Stimulated activated CD8-positive, alpha-beta memory T cell treated with anti-CD3 and anti-CD28 coated beads, Interleukin-4, amount 100 ng/mL, for 48 hours (primary cell): ENCODE measurements at regions not wholly inside any gene's neighbourhood (a gene's known extent, or its start where the extent isn't known, plus 50 kb on each side); places are given as distances from the start of the nearest gene placed in this dataset.

ENCODE experiments used
- DNase-seq: peaks from one replicate; pipeline ENCODE4 v3.0.0-alpha.2; 2020

DNA sequence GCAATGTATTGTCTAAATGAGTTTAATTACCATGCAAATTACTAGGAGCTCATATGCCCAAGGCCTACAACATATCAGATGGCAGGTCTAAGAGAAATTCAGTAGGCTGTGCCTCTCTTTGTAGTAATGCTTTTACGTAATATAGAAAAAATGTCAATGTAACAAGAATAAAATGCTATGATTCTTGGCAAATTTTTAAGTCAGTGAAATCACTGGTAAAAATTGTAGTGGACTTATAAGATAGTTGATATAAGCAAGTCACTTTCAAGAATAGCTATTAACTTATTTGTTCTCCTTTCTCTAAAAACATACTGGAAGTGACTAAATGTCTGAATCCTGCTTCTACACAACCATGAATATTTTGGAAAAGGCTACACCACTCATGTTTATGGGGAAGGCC lies 707.8 kb downstream of the TUSC7 start:
- DNase-seq, result no peak

DNA sequence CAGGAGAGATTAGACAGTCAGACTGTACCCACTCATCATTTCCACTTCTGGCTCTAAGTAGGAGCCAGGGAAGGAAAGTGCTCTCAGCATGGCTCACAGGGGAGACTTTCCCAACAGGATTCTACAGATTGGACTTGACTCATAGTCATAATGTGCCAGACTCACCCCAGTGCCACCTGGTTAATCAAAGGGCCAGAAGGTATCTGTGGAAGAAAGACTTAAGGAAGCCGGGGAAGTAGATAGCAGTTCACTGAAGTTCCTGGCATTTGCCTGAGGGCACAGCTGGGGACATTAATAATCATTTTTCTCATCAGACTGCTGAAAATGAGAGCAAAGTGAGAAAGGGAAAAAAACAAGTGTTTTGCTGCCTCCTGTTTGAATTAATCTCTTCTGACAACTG lies 717.5 kb downstream of the TUSC7 start:
- DNase-seq, result no peak

DNA sequence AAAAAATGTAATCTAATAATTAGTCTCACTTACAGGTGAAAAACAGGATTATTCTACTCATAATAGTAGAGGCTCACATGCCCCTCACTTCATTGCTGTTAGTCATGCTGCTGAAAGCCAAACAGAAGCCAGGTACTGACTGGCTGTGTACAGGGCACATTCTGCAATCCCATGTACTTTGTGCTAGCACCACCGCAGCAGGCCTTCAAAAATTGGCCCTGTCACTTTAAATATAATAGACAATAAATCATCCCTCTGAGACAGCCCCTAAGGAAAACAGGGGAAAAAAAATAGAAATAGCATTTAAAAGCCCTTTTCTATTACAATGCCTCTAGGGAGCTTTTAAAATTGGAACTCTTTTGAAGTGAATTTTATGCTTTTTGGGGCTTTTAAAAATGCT lies 723.8 kb downstream of the TUSC7 start:
- no peak for DNase-seq

DNA sequence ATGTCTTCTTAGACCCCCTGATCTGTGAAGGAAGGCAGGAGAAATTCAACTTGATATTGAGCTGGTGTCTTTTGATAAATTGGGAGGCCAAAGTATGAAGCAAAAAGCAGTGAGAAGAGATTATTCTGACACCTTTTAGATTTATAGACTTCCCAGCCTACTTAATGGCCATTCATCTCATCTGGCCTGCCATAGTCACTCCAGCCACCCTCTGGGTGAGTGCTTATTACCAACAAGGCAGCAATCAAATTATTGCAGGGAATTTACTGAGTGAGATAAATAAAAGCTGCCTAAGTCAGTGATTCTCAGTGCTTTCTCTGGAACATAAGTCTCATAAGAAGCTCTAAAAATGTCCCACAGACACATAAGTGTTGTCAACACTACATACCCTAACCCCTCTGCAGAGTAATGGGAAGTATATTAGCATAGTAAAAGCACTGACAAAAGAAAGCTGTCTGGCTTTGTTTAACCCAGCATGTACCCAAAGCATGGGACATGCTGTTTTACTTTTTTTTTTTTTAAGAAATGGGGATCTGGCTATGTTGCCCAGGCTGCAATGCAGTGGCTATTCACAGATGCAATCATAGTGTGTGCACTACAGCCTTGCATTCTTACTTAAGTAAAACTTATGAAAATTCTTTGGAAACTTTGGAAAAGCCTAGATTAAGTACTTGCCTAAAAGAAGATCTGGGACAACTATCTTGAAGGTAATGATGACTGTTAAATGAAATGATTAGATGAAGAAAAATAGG lies 725.3 kb downstream of the TUSC7 start:
- DNase-seq, result no peak

DNA sequence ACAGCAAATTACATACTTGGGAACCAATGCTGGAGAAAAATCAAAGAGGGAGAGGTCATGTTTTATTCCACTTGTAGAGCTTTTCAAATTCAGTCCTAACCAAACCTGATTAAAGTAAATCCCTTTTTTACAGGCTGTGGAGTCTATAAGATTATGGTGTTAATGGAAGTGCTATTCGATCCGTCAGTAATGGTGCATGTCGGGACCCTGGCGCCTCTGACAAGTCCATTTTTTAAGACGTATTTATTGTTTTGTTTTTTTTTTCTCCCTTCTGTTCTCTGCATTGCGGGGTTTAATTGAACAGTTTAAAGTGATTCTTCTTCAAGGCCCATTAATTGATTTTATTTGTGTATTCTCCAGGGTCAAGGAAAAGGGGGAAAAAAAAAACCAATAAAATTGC lies 725.9 kb downstream of the TUSC7 start:
- DNase-seq, result no peak

DNA sequence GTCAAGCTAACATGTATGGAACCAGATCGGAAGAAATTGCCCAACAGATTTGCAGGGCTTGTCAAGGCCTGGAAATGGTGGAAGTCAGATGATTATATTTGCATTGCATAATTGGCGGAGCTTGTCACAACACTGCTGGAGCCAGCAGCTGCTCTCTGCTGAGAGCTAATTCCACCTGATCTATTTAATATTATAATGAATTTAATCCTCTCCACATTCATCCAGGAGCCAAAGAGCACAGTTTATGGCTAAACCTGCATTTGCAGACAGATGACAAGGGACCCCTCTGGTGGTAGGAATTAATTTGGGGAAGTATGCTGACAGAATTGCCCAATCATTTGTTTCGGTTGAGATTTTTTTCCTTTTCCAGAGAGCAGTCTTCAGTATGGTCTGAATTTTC lies 730.2 kb downstream of the TUSC7 start:
- no peak for DNase-seq

DNA sequence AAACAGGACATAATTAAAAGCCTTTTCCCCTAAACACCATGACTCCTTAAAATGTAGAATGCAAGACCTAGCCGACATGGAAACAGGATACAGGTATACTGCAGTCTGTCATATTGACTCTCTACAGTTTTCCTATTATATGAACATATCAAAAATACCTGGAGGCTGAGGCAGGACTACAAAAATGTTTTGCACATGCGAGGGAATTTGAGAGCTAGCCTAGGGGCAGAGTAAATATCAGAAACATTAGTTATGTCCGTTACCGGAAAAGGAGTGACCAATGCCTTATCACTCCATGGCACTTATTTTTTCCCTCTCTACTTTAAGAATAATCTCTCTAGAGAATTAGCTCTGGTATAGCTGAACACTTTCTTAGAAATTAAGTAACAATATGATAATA lies 732.3 kb downstream of the TUSC7 start:
- DNase-seq, result no peak

DNA sequence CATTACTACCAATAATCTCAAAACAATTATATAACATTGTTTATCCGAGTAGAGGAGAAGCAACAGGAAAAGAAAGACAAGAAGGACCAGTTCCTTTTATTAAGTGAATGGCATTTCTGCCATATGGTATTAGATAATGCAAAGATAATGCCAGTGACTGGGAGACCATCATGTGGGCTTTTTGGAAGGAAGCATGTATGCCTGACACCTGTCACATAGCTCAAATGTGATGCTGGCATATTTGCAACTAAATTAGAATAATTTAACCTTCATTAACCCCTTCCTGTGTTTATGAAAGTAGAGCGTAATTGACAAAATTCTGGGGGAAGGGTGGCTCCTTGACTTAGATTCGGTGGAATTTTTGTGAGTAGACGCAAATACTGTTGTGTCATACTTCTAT lies 733.0 kb downstream of the TUSC7 start:
- no peak for DNase-seq

DNA sequence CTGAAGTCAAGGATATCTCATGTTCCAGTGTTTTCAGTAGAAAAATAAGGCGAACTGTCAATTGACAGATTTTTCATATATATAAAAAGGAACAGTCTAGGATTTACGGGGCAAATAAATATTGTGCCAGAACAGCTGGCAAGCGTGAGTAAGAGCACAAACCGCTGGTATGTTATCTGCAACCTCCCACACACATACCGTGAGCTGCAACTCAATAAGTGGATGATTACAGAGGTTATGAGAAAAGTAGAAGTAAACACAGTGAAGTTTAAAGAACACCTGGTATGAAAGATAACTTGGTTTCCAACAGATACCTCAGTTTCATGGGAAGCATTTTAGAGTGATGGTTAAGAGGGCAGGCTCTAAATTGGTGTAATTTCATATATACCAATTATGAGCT lies 733.4 kb downstream of the TUSC7 start:
- no peak for DNase-seq

DNA sequence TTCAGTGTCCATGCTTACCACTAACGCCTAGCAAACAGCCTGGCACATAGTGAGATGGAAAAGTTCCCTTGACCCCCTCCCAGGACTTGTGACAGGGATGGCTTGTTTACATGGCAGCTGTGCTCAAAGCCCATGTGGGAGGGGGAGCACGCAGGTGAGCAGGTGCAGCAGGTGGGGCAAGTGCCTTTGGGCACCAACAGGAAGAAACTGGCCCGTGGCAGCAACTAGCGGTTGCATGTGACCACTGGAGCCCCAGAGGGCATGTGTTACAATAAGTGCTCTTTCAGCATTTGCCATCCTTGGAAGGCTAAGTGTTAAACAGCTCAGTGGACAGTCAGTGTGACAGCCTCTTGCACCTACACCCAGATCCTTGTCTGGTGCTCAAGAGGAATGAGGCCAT lies 734.6 kb downstream of the TUSC7 start:
- DNase-seq, result no peak

DNA sequence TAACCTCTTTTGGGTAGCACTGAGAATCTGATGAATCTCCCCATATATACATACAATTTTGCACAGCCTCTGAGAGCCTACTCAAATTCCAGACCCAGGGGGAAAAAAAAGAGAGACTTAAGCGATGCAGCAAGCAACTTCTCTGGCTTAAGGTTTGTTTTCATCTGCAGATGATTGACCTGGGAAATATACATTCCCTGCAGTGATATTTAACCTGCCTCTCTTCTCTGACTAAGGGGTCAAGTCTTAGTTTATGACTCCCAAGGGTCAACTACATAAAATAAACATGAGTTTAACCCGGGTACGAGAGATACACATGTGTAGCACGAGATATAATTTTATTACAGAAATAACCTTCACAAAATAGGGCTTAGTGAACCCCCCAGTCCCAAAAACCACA lies 737.8 kb downstream of the TUSC7 start:
- no peak for DNase-seq

DNA sequence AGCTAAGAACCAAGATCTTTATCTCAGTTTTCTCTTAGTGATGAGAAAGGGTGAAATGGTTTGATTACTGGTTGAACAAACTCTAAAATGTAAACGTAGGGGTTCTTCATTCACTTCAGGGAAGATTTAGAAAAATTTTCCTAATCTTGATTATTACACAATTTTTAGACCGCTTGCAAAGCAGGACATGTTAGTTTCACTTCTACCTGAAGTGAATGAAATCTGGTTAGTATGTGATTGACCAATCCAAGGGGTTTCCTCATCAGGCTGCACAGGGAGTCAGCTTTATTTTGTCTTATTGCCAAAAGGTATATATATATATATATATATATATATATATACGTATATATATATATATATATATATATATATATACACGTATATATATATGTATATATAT lies 740.4 kb downstream of the TUSC7 start:
- DNase-seq, result no peak

DNA sequence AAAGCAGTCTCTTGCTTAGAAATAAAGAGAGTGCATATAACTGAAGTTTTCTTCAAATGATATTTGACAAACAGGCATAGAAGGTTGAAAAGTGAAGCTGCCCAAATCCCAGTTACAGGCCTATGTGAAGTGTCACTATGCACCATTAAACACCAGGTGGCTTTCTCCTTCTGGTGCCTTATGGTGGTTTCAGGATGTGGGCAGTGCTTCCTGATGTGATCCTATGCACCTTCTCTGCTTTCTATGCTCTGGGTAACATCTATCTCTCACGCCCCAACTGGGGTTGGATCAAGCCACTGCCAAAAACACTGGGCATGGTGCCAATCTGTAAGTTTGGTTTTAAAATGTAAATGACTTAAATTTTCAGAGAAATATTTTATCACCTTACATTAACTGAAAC lies 744.7 kb downstream of the TUSC7 start:
- DNase-seq, result no peak

DNA sequence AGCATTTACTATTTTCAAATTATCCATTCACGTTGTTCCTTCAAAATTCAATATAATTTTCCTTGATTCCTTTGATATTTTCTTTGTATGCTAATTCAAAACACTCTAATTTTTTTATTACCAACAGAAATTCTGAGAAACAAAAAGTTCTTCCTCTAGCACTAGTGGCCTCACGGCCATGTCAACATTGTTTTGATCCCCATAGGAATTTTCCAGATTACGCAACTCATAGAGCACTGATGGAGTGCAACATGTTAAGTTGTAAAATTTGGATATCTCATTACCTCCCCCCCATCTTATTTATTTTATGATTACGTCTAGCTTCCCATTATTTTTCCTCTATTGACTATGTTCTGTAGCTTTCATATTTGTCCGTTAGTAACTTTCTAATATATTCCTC lies 745.3 kb downstream of the TUSC7 start:
- no peak for DNase-seq

DNA sequence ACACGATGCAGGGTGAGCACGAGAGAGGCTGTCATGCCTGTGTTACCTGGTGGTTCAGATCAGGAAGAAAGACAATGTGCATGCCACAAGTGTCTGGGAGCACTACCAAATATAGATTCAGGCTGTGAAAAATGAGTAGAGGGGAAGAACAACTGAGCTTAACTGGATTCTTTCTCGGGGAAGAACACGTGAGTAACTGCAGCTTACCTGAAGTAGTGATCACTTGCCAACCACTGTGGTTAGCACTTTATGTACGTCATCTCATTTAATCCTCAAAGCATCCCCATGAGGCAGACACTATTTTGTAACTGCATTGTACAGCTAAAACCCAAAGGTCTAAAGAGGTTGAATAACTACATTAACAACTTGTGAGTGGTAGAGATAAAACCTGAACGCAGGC lies 746.2 kb downstream of the TUSC7 start:
- no peak for DNase-seq

DNA sequence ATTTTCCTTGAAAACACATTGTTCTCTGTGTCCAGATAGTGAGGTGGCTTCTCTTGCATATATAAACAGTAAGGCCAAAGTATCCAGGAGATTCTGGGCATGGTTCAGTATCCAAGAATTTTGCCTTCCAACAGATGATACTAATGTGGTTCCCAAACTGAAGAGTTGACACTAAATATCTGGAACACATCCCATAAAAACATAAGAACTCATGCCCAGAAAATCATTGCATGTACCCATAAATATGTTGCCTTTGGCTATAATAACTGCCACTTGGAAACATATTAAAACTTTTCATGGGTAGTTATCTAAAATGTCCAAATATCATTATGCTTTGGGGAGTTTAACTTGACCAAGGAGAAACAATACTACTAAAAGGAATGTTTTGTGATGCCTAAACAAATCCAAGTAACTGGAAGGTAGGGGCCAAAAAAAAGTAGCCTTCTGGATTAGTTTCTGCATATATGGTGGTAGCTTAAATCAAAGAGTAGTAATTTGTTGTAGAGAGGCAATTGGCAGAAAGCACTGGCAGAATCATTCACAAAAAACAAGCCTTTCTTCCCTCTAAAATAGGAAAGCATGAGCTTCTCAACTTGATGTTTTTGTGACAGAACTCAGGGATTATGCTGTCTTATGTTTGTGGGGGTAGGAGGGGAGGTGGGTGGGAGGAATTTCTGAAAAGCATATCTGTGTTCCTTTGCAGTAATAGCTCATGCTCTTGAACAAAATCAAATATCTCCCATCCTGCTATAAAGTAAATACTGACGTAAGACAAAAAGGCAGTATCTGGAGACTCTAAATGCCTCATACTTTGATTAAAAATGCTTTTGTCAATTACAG lies 753.9 kb downstream of the TUSC7 start:
- no peak for DNase-seq

DNA sequence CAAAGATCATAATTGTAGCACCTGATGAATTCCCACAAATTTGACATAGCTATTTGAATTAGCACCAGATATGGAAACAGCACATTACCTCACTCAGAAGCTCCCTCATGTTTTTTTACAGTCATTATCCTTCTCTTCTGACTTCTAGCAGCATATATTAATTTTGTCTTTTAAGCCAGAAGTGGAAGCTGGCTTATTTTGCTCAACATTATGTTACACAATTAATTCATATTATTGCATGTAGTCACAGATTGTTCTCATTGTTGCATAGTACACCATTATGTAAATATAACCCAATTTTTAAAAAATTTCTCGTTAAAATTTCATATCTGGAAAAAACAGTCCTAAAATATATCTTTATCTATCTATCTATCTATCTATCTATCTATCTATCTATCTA lies 762.3 kb downstream of the TUSC7 start:
- no peak for DNase-seq

DNA sequence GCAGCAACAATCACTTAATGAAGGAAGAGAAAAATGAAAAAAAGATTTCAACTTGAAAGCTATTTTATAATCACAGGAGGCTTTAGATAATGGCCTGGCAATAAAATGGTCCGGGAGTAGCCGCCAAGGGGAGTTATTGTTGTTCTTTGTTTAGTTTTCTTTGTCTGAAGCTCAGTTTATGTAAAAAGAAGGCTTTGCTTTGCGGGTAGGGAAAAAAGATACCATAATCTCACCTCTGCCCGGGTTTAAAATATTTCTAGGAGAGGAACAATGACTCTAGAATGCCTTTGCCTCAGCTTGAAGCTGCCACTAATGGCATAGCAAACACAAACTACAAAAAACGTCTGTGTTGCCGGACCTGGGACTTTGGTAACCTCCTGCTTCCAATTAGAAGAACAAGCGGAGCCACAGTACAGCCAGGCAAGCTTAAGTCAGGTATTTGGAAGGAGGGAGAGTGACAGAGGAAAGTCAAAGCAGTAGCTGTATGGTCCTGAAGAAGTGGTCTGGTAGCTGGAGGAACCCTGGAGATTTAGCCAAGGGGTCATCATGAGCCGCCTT lies 764.5 kb downstream of the TUSC7 start:
- DNase-seq, result no peak

DNA sequence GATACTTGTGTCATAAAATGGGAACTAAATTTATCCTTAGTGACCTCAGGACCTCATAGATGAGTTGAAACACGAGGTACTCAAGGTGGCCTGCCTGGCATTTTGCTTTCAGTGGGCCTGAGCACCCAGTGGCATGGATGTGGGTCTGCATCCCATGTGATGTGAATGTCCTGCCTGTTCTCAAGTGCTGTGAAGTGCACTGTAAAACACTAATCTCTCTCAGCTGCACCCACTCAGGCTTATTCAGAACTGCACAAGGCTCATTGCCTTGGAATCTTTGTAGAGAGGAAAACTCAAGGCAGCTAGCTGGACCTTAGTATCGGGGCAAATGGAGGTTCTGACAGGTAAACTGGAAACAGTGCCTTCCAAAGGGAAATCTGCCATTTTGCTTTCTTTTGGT lies 767.0 kb downstream of the TUSC7 start:
- no peak for DNase-seq

DNA sequence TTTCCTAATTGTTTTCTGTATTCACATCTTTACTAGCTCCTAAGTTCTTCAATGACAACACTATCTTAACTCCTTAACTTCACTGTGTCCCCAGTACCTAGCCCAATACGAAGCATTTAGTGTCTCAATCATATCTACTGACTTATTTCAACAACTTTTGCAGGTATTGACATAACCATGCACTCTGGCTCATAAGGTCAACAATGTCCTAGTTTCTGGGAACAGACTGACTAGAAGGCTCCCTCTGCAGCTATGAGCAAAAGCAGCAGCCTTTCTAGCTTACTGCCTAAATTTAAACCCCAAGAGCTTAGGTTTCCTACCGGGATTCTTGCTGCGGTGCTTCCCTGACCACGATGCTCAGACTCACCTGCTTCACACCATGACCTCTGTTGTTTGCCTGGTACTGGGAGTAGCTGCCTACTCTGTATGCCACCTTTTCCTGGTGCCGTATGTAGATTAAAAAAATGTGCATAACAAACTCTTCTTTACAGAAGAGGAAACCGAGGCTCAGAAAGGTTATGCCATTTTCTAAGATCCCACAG lies 767.7 kb downstream of the TUSC7 start:
- DNase-seq, result no peak

DNA sequence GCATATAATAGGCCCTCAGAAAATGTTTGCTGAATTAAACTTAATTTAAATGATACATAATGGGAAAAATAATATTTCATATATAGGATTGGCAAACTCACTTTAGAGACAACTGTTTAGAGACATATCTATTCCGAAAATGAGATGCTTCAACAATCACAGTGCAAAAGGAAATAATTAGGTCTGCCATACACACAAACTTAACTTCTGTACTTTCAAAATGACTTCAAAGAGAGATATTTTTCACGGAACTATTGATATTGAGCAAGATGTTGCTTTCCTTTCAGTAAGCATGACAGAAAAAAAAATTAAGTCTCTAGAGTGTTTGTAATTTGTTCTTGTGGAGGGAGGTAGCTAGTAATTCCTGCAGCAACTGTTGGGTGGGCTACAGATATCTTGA lies 769.5 kb downstream of the TUSC7 start:
- no peak for DNase-seq

DNA sequence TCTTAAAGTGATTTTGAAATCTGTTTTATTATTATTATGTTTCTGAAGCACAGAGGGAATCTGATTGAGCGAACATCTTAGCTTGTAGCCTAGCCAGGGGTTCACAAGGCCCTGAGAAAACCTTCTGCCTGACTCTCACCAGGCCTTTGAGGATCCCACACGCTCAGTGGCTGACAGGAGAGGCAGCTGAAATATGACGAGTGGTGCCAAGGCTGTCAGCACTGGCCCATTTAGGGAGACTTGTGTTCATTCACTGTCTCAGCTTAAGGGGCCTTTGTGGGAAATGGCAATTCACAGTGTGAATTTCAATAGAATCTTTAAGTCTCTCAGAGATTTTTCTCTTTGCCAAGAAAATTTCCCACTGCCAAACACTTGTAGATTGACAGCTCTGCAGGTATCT lies 770.9 kb downstream of the TUSC7 start:
- no peak for DNase-seq

DNA sequence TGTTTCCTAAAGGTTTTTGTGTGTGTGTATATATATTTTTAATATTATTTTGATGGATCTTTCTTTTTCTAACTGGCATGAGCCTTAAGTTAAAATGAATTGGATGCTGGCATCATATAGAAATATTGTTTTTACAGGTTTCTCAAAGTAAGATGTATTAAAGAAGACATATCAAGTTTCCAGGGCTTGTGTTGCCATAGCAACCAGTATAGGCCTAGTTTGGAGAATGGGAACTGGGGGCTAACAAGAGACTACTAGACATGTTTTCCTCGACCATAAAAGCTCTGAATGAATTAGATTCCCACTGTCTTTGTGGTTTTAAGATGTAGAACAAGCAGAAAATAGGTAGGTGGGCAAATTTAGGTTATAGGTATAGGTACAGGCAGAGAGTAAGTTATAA lies 771.4 kb downstream of the TUSC7 start:
- no peak for DNase-seq

DNA sequence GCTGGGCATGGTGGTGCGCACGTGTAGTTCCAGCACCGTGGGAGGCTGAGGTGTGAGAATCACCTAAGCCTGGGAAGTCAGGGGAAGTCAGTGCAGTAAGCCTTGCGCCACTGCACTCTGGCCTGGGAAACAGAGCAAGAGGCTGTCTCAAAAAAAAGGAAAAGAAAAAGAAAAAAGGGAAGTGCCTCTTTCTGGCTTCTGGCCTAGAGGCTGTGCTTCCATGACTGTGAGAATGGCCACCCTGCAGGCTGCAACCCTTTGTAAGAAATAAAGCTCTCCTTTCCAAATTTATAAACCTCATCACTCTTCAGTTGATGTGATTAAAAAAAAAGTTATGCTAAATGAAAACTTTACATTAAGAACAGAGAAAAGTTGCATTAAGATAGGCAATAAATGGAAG lies 774.3 kb downstream of the TUSC7 start:
- no peak for DNase-seq
